ENCODE measurements at regions not wholly inside any gene's neighbourhood (a gene's known extent, or its start where the extent isn't known, plus 50 kb on each side); places are given as distances from the start of the nearest gene placed in this dataset.

DNA sequence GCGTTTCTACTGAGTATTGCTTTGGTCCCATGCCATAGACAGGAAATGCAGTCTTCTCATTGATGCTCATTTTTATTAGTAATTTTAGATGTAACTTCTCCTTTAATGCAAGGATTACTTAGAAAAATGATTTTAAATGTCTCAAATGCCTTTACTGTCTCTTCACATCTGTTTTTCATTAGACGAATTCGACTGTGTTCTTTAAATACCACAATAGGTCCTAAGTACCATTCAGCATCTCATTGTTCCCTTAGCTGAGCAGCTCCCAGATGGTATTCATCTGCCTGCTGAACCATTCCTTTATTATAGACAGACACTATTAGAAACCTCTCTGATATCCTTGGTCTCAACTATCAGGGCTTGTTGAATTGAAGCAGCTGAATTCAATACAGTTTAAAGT lies 113.6 kb downstream of the LSMEM1 start:
- Histone ChIP-seq H3K4me3 (no peak overlapping the region), H3K9me3 (no peaks in the 10 kb centered on the region), H3K27me3 (replicated peaks; ENCODE audit: insufficient read depth) (no peaks in the 10 kb centered on the region), H3K4me1 (replicated peaks) (no peaks in the 10 kb centered on the region), H3K36me3 (no peaks in the 10 kb centered on the region), H3K27ac (no peak overlapping the region)
- intact Hi-C loops (cut with DNase I) = no loop called here
- 36% methylated on average over 3 of the region's 3 CpGs for WGBS
- TF ChIP-seq, protein P1, sequence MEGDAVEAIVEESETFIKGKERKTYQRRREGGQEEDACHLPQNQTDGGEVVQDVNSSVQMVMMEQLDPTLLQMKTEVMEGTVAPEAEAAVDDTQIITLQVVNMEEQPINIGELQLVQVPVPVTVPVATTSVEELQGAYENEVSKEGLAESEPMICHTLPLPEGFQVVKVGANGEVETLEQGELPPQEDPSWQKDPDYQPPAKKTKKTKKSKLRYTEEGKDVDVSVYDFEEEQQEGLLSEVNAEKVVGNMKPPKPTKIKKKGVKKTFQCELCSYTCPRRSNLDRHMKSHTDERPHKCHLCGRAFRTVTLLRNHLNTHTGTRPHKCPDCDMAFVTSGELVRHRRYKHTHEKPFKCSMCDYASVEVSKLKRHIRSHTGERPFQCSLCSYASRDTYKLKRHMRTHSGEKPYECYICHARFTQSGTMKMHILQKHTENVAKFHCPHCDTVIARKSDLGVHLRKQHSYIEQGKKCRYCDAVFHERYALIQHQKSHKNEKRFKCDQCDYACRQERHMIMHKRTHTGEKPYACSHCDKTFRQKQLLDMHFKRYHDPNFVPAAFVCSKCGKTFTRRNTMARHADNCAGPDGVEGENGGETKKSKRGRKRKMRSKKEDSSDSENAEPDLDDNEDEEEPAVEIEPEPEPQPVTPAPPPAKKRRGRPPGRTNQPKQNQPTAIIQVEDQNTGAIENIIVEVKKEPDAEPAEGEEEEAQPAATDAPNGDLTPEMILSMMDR (IDR thresholded peaks at IDR 0.05) = no peak
- no peak for TF ChIP-seq POLR2A (IDR thresholded peaks at IDR 0.05)
- no peak for TF ChIP-seq POLR2AphosphoS5 (IDR thresholded peaks at IDR 0.05)
- DNase-seq (ENCODE audit: low spot score) = no peak

DNA sequence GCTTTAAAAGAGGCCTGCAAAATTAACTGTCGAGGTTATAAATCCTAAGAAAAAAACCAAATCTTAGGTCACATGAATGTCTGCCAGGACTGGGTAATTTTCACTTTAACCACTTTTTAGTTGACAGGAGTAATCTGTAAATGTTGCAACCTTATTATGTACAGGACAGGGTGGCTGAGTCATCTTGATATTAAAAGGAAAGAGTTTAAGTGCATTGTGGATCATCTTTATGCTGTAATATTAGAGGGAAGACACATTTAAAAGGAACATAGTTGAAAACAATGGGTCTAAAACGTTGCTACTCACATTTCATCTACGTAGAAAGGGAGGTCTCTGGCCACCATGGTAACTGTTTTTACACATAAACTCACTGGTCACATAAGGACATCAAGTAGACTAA lies 115.5 kb downstream of the LSMEM1 start:
- no peaks in the 10 kb centered on the region for H3K4me1 ChIP-seq (replicated peaks)
- no peak overlapping the region for H3K27ac ChIP-seq
- no peaks in the 10 kb centered on the region for H3K9me3 ChIP-seq
- DNase-seq (ENCODE audit: low spot score) = no peak
- no peak overlapping the region for H3K4me3 ChIP-seq
- no peaks in the 10 kb centered on the region for H3K27me3 ChIP-seq (replicated peaks; ENCODE audit: insufficient read depth)
- TF ChIP-seq POLR2A (IDR thresholded peaks at IDR 0.05) (no peak), POLR2AphosphoS5 (IDR thresholded peaks at IDR 0.05) (no peak)
- TF ChIP-seq, protein P1 (IDR thresholded peaks at IDR 0.05) = no peak
- 11% methylated on average over 3 of the region's 3 CpGs for WGBS
- H3K36me3 ChIP-seq = no peaks in the 10 kb centered on the region
- intact Hi-C loops (cut with DNase I) = no loop called here

DNA sequence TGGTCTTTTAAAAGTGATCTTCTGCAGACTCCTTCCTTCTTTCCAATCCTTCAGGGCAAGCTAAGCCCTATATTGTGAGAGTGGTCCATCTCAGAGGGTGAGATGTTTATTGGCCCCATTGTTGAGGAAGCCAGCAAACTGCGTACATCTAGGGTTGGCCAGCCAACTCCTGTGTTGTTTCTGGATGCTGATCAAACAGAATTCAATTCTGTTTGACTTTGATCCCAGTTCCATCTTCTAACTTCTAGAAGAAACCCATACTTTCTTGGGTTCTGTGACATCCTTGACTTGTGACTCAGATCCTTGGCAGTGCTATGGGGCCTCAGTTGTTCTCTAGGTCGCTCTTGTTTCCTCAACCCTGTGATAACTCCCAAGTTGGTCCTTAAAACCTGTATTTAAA lies 116.2 kb downstream of the LSMEM1 start:
- H3K36me3 ChIP-seq = no peaks in the 10 kb centered on the region
- no peak for DNase-seq (ENCODE audit: low spot score)
- no peaks in the 10 kb centered on the region for H3K27me3 ChIP-seq (replicated peaks; ENCODE audit: insufficient read depth)
- TF ChIP-seq POLR2A (IDR thresholded peaks at IDR 0.05) (no peak), POLR2AphosphoS5 (IDR thresholded peaks at IDR 0.05) (no peak)
- TF ChIP-seq, protein P1 (IDR thresholded peaks at IDR 0.05) = no peak
- intact Hi-C loops (cut with DNase I) = no loop called here
- H3K9me3 ChIP-seq = no peaks in the 10 kb centered on the region
- no peaks in the 10 kb centered on the region for H3K4me1 ChIP-seq (replicated peaks)
- 29% methylated on average over 2 of the region's 2 CpGs for WGBS
- no peak overlapping the region for H3K4me3 ChIP-seq
- no peak overlapping the region for H3K27ac ChIP-seq

DNA sequence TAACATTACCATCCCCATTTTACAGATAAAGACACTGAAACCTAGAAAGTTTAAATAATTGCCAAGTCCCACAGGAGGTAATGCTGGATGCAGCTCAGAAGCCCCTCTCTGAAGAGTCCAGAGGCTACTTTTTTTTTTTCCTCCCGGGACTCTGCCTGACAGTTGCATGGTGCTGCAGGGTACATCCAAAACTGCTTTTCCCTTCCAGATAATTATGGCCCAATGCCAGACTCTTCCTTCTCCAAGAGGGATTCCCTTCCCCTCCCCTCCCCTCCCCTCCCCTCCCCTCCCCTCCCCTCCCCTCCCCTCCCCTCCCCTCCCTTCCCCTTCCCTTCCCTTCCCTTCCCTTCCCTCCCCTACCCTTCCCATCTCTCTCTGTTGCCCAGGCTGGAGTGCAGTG lies 122.9 kb downstream of the LSMEM1 start:
- H3K27ac ChIP-seq = no peak overlapping the region

DNA sequence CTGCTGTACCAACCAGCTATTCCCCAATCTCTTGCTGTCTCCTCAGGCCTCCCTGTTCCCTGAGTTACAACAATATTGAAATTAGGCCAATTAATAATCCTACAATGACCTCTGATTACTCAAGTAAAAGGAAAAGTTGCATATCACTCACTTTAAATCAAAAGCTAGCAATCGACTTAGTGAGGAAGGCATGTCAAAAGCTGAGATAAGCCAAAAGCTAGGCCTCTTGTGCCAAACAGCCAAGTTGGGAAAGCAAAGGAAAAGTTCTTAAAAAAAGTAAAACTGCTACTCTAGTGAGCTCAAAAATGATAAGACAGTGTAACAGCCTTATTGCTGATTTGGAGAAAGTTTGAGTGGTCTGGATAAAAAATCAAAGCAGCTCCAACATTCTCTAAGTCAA lies 129.8 kb downstream of the LSMEM1 start:
- DNase-seq (ENCODE audit: low spot score) = no peak
- Histone ChIP-seq H3K36me3 (no peaks in the 10 kb centered on the region), H3K4me1 (replicated peaks) (no peaks in the 10 kb centered on the region), H3K4me3 (no peak overlapping the region), H3K27ac (no peak overlapping the region), H3K27me3 (replicated peaks; ENCODE audit: insufficient read depth) (no peaks in the 10 kb centered on the region), H3K9me3 (no peaks in the 10 kb centered on the region)
- TF ChIP-seq POLR2A (IDR thresholded peaks at IDR 0.05) = no peak
- no peak for TF ChIP-seq POLR2AphosphoS5 (IDR thresholded peaks at IDR 0.05)
- TF ChIP-seq, protein P1 (IDR thresholded peaks at IDR 0.05) = no peak
- WGBS = 70% methylated on average over 1 of the region's 1 CpG
- intact Hi-C loops (cut with DNase I) = no loop called here

More for the DNA sequence above, 122.9 kb downstream of the LSMEM1 start:
- H3K36me3 ChIP-seq = no peaks in the 10 kb centered on the region
- H3K9me3 ChIP-seq = no peaks in the 10 kb centered on the region
- TF ChIP-seq POLR2AphosphoS5 (IDR thresholded peaks at IDR 0.05) = no peak
- TF ChIP-seq, protein P1 (IDR thresholded peaks at IDR 0.05) = no peak
- no peak for TF ChIP-seq POLR2A (IDR thresholded peaks at IDR 0.05)
- no peaks in the 10 kb centered on the region for H3K27me3 ChIP-seq (replicated peaks; ENCODE audit: insufficient read depth)
- intact Hi-C loops (cut with DNase I) = no loop called here
- H3K4me1 ChIP-seq (replicated peaks) = no peaks in the 10 kb centered on the region
- no peak for DNase-seq (ENCODE audit: low spot score)
- 74% methylated on average over 1 of the region's 1 CpG for whole genome bisulfite sequencing
- H3K4me3 ChIP-seq = no peak overlapping the region

All from prostate gland (tissue), 2 donors.